SU-DHL-6 (cell line): ENCODE measurements at regions not wholly inside any gene's neighbourhood (a gene's known extent, or its start where the extent isn't known, plus 50 kb on each side); places are given as distances from the start of the nearest gene placed in this dataset.

Experiments
- EZH2phosphoT487 ChIP-seq: fragments of 200-600 bp; sonication (generic), shearing (Covaris generic); conservative IDR thresholded peaks from 2 replicates; pipeline ENCODE4 v1.6.1; 2018; ENCODE audit warnings: mild to moderate bottlenecking, antibody characterized with exemption, low read length, moderate library complexity, mixed read lengths
- TF ChIP-seq, protein P1 (sequence below): fragments of 200-600 bp; sonication (generic); IDR thresholded peaks from one replicate; pipeline ENCODE4 v1.5.1; 2017; ENCODE audit warnings: antibody characterized with exemption, mild to moderate bottlenecking, low read length, moderate library complexity; ENCODE audit not compliant: insufficient read depth, poor library complexity, severe bottlenecking

GRCh38 chr6:4264081-4264480 lies 128.7 kb upstream of the ECI2 start:
- TF ChIP-seq, protein P1, sequence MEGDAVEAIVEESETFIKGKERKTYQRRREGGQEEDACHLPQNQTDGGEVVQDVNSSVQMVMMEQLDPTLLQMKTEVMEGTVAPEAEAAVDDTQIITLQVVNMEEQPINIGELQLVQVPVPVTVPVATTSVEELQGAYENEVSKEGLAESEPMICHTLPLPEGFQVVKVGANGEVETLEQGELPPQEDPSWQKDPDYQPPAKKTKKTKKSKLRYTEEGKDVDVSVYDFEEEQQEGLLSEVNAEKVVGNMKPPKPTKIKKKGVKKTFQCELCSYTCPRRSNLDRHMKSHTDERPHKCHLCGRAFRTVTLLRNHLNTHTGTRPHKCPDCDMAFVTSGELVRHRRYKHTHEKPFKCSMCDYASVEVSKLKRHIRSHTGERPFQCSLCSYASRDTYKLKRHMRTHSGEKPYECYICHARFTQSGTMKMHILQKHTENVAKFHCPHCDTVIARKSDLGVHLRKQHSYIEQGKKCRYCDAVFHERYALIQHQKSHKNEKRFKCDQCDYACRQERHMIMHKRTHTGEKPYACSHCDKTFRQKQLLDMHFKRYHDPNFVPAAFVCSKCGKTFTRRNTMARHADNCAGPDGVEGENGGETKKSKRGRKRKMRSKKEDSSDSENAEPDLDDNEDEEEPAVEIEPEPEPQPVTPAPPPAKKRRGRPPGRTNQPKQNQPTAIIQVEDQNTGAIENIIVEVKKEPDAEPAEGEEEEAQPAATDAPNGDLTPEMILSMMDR, result no peak
- no peak for TF ChIP-seq EZH2phosphoT487
